ENCODE measurements at regions not wholly inside any gene's neighbourhood (a gene's known extent, or its start where the extent isn't known, plus 50 kb on each side); places are given as distances from the start of the nearest gene placed in this dataset.

GRCh38 chr1:87506147-87506546, 177.5 kb downstream of the LMO4 start:
- H3K4me3 ChIP-seq (ENCODE audit: low read depth, low read length), result no peak overlapping the region
- DNase-seq (ENCODE audit: low read depth), result no peak
- no peak for TF ChIP-seq CTCF (IDR thresholded peaks at IDR 0.05; ENCODE audit: insufficient read depth, low read length, poor library complexity, severe bottlenecking)

GRCh38 chr1:87508247-87508787, 179.6 kb downstream of the LMO4 start:
- no peak for TF ChIP-seq CTCF (IDR thresholded peaks at IDR 0.05; ENCODE audit: insufficient read depth, low read length, poor library complexity, severe bottlenecking)
- no peak for DNase-seq (ENCODE audit: low read depth)
- Histone ChIP-seq H3K36me3 (ENCODE audit: control insufficient read depth, insufficient read depth, low read length) (no peaks in the 10 kb centered on the region), H3K27me3 (ENCODE audit: control insufficient read depth, insufficient read depth, low read length) (no peaks in the 10 kb centered on the region), H3K4me3 (ENCODE audit: low read depth, low read length) (no peak overlapping the region)

More at GRCh38 chr1:87506147-87506546, 177.5 kb downstream of the LMO4 start:
- H3K27me3 ChIP-seq (ENCODE audit: control insufficient read depth, insufficient read depth, low read length), result no peaks in the 10 kb centered on the region
- H3K36me3 ChIP-seq (ENCODE audit: control insufficient read depth, insufficient read depth, low read length), result no peaks in the 10 kb centered on the region

- no peak for DNase-seq (ENCODE audit: low read depth)
- no peak overlapping the region for H3K4me3 ChIP-seq (ENCODE audit: low read depth, low read length)
- no peak for TF ChIP-seq CTCF (IDR thresholded peaks at IDR 0.05; ENCODE audit: insufficient read depth, low read length, poor library complexity, severe bottlenecking)
- no peaks in the 10 kb centered on the region for H3K27me3 ChIP-seq (ENCODE audit: control insufficient read depth, insufficient read depth, low read length)
- H3K36me3 ChIP-seq (ENCODE audit: control insufficient read depth, insufficient read depth, low read length), result no peaks in the 10 kb centered on the region
Measured at GRCh38 chr1:87510540-87510939, 181.9 kb downstream of the LMO4 start.

GRCh38 chr1:87511449-87511848, 182.8 kb downstream of the LMO4 start:
- Histone ChIP-seq H3K27me3 (ENCODE audit: control insufficient read depth, insufficient read depth, low read length) (no peaks in the 10 kb centered on the region), H3K4me3 (ENCODE audit: low read depth, low read length) (no peak overlapping the region), H3K36me3 (ENCODE audit: control insufficient read depth, insufficient read depth, low read length) (no peaks in the 10 kb centered on the region)
- no peak for TF ChIP-seq CTCF (IDR thresholded peaks at IDR 0.05; ENCODE audit: insufficient read depth, low read length, poor library complexity, severe bottlenecking)
- DNase-seq (ENCODE audit: low read depth), result no peak

GRCh38 chr1:87512431-87512830, 183.8 kb downstream of the LMO4 start:
- no peak for DNase-seq (ENCODE audit: low read depth)
- TF ChIP-seq CTCF (IDR thresholded peaks at IDR 0.05; ENCODE audit: insufficient read depth, low read length, poor library complexity, severe bottlenecking), result no peak
- Histone ChIP-seq H3K27me3 (ENCODE audit: control insufficient read depth, insufficient read depth, low read length) (no peaks in the 10 kb centered on the region), H3K4me3 (ENCODE audit: low read depth, low read length) (no peak overlapping the region), H3K36me3 (ENCODE audit: control insufficient read depth, insufficient read depth, low read length) (no peaks in the 10 kb centered on the region)

- no peak for DNase-seq (ENCODE audit: low read depth)
- no peak for TF ChIP-seq CTCF (IDR thresholded peaks at IDR 0.05; ENCODE audit: insufficient read depth, low read length, poor library complexity, severe bottlenecking)
- no peaks in the 10 kb centered on the region for H3K36me3 ChIP-seq (ENCODE audit: control insufficient read depth, insufficient read depth, low read length)
- H3K4me3 ChIP-seq (ENCODE audit: low read depth, low read length), result no peak overlapping the region
- no peaks in the 10 kb centered on the region for H3K27me3 ChIP-seq (ENCODE audit: control insufficient read depth, insufficient read depth, low read length)
Measured at GRCh38 chr1:87513255-87513654, 184.6 kb downstream of the LMO4 start.
